Mesenchymal stem cell (in vitro differentiated cells and primary cell): ENCODE measurements at regions not wholly inside any gene's neighbourhood (a gene's known extent, or its start where the extent isn't known, plus 50 kb on each side); places are given as distances from the start of the nearest gene placed in this dataset.
A peak's percentile ranks its signal among the peaks of the same experiment; 100 is the strongest.
"Not testable (repeated sequence)": the region's sequence is repeated elsewhere in the genome, so short reads cannot be mapped to it uniquely, and the experiment has no call there.

Source experiments
- DNase-seq: peaks from one replicate; pipeline ENCODE4 v3.0.0-alpha.2; 2013
- H2AFZ ChIP-seq: one replicate; pipeline ENCODE4 v1.6.1; 2013; ENCODE audit warnings: low read depth, mild to moderate bottlenecking, control low read depth, inconsistent platforms, low read length, moderate library complexity
- H2AK5ac ChIP-seq: 2 replicates; pipeline ENCODE4 v1.6.1; 2013; ENCODE audit warnings: low read length, moderate library complexity, mild to moderate bottlenecking, inconsistent platforms; ENCODE audit not compliant: severe bottlenecking
- H2BK120ac ChIP-seq: one replicate; pipeline ENCODE4 v1.6.1; 2013; ENCODE audit warnings: low read depth, mild to moderate bottlenecking, inconsistent platforms, low read length, moderate library complexity
- H2BK12ac ChIP-seq, 2 experiments: one replicate each; pipeline ENCODE4 v1.6.1; 2013; ENCODE audit warnings: inconsistent platforms in 2 of 2, low read length in 2 of 2, mild to moderate bottlenecking in 2 of 2, moderate library complexity in 2 of 2, control low read depth in 1 of 2
- H2BK15ac ChIP-seq: one replicate; pipeline ENCODE4 v1.6.1; 2013; ENCODE audit warnings: mild to moderate bottlenecking, low read depth, inconsistent platforms; ENCODE audit not compliant: poor library complexity, severe bottlenecking
- H2BK5ac ChIP-seq: 2 replicates; pipeline ENCODE4 v1.6.1; 2013; ENCODE audit warnings: low read depth, mild to moderate bottlenecking, low read length, control low read depth, inconsistent platforms; ENCODE audit not compliant: poor library complexity, severe bottlenecking
- H3K14ac ChIP-seq, 2 experiments: one replicate each; pipeline ENCODE4 v1.6.1; 2013; ENCODE audit warnings: inconsistent platforms in 2 of 2, low read length in 2 of 2, control low read depth in 1 of 2, mild to moderate bottlenecking in 1 of 2, moderate library complexity in 1 of 2
- H3K18ac ChIP-seq, 2 experiments: one replicate each; pipeline ENCODE4 v1.6.1; 2013; ENCODE audit warnings: inconsistent platforms in 2 of 2, low read length in 2 of 2, control low read depth in 1 of 2, low read depth in 1 of 2, mild to moderate bottlenecking in 1 of 2
- H3K23ac ChIP-seq, 2 experiments: one replicate each; pipeline ENCODE4 v1.6.1; 2013; ENCODE audit warnings: inconsistent platforms in 2 of 2, low read length in 2 of 2, mild to moderate bottlenecking in 2 of 2, moderate library complexity in 2 of 2, control low read depth in 1 of 2
- H3K27ac ChIP-seq: 2 replicates; pipeline ENCODE4 v1.5.1; 2013; ENCODE audit warnings: mild to moderate bottlenecking, moderate library complexity, low read length, control low read depth, inconsistent platforms; ENCODE audit not compliant: poor library complexity, severe bottlenecking
- H3K27me3 ChIP-seq, 2 experiments: 2 replicates each; pipeline versions ENCODE4 v1.6.1 to v1.7.0; 2013; ENCODE audit warnings: low read length in 2 of 2, mild to moderate bottlenecking in 2 of 2, moderate library complexity in 2 of 2, control low read depth in 1 of 2, inconsistent platforms in 1 of 2; ENCODE audit not compliant: control insufficient read depth in 1 of 2, insufficient read depth in 1 of 2
- H3K36me3 ChIP-seq, 2 experiments: 2 replicates each; pipeline versions ENCODE4 v1.6.1 to v1.7.0; 2013; ENCODE audit warnings: low read length in 2 of 2, control low read depth in 1 of 2, inconsistent platforms in 1 of 2, low read depth in 1 of 2, mild to moderate bottlenecking in 1 of 2; ENCODE audit not compliant: insufficient read depth in 2 of 2, control insufficient read depth in 1 of 2
- H3K4ac ChIP-seq, 2 experiments: one replicate each; pipeline ENCODE4 v1.6.1; 2013; ENCODE audit warnings: inconsistent platforms in 2 of 2, low read length in 2 of 2, mild to moderate bottlenecking in 2 of 2, moderate library complexity in 2 of 2, control low read depth in 1 of 2, low read depth in 1 of 2
- H3K4me1 ChIP-seq: 2 replicates; pipeline ENCODE4 v1.6.1; 2013; ENCODE audit warnings: low read depth, low read length, control low read depth; ENCODE audit not compliant: control insufficient read depth, insufficient read depth
- H3K4me2 ChIP-seq: 2 replicates; pipeline ENCODE4 v1.6.1; 2013; ENCODE audit warnings: low read length, mild to moderate bottlenecking, inconsistent platforms; ENCODE audit not compliant: poor library complexity, severe bottlenecking
- H3K4me3 ChIP-seq, 2 experiments: 2 replicates each; pipeline versions ENCODE4 v1.5.1 to v1.7.0; 2013; ENCODE audit warnings: low read length in 2 of 2, mild to moderate bottlenecking in 2 of 2, control low read depth in 1 of 2, low read depth in 1 of 2; ENCODE audit not compliant: insufficient read depth in 1 of 2
- H3K79me1 ChIP-seq: replicated peaks from 2 replicates; pipeline ENCODE4 v1.6.1; 2013; ENCODE audit warnings: mild to moderate bottlenecking, control low read depth, low read length, inconsistent platforms; ENCODE audit not compliant: poor library complexity, severe bottlenecking
- H3K9ac ChIP-seq: 2 replicates; pipeline ENCODE4 v1.7.0; 2013; ENCODE audit warnings: mild to moderate bottlenecking, low read length, moderate library complexity
- H3K9me3 ChIP-seq: 2 replicates; pipeline ENCODE4 v1.7.0; 2013; ENCODE audit warnings: mild to moderate bottlenecking, low read length; ENCODE audit not compliant: control insufficient read depth
- H4K8ac ChIP-seq: one replicate; pipeline ENCODE4 v1.6.1; 2013; ENCODE audit warnings: inconsistent platforms, mild to moderate bottlenecking, low read length, moderate library complexity
- H4K91ac ChIP-seq: one replicate; pipeline ENCODE4 v1.6.1; 2013; ENCODE audit warnings: mild to moderate bottlenecking, low read length, inconsistent platforms
- WGBS: methylation state at CpG from one replicate; pipeline ENCODE4 v1.1.7; 2013; ENCODE audit warnings: mixed read lengths; 5-methylcytosine and 5-hydroxymethylcytosine counted together

- not testable (repeated sequence) for H2BK15ac ChIP-seq, H3K36me3 ChIP-seq, H3K4ac ChIP-seq, H3K79me1 ChIP-seq, H2BK120ac ChIP-seq, H2BK5ac ChIP-seq, H3K4me1 ChIP-seq, H4K91ac ChIP-seq, H3K14ac ChIP-seq, H2BK12ac ChIP-seq, H2AK5ac ChIP-seq, H4K8ac ChIP-seq, H3K18ac ChIP-seq, H3K27me3 ChIP-seq, H3K9me3 ChIP-seq, H3K23ac ChIP-seq
- Histone ChIP-seq H2AFZ (peak overlapping the region; percentile 42), H3K9ac (peak overlapping the region; percentile 89), H3K4me2 (peak overlapping the region; percentile 6), H3K27ac (peak overlapping the region; percentile 61), H3K4me3 (peak overlapping the region in 1 of 2 experiments; percentile 80)
- DNase-seq = peak; percentile 72
- 1% methylated on average over 12 of the region's 31 CpGs for WGBS
Observed at GRCh38 chr6:27823714-27824210, 88.4 kb downstream of the OR2B2 start.

- H3K4me1 ChIP-seq = peaks cover 1% of the 10 kb centered on the region
- H2BK5ac ChIP-seq = no peak overlapping the region
- H3K4ac ChIP-seq = no peak overlapping the region
- H2BK15ac ChIP-seq = no peak overlapping the region
- H3K27ac ChIP-seq = no peak overlapping the region
- H3K36me3 ChIP-seq = no peaks in the 10 kb centered on the region
- H3K9ac ChIP-seq = no peak overlapping the region
- no peak overlapping the region for H4K8ac ChIP-seq
- no peak overlapping the region for H3K4me2 ChIP-seq
- H3K79me1 ChIP-seq = no peaks in the 10 kb centered on the region
- no peak overlapping the region for H3K23ac ChIP-seq
- H3K14ac ChIP-seq = no peak overlapping the region
- H3K18ac ChIP-seq = no peak overlapping the region
- no peak overlapping the region for H2AFZ ChIP-seq
- H3K27me3 ChIP-seq = no peaks in the 10 kb centered on the region
- H3K9me3 ChIP-seq = no peaks in the 10 kb centered on the region
- no peak overlapping the region for H2BK12ac ChIP-seq
- no peak overlapping the region for H2BK120ac ChIP-seq
- no peak overlapping the region for H4K91ac ChIP-seq
- no peak for DNase-seq
- H3K4me3 ChIP-seq = no peak overlapping the region
- H2AK5ac ChIP-seq = no peak overlapping the region
- 96% methylated on average over 2 of the region's 3 CpGs for WGBS
Observed at GRCh38 chr6:27816906-27817305, 95.3 kb downstream of the OR2B2 start.

GRCh38 chr6:27814665-27815424 is 97.4 kb downstream of the OR2B2 start:
- Histone ChIP-seq H3K36me3 (no peaks in the 10 kb centered on the region), H3K23ac (no peak overlapping the region), H3K79me1 (no peaks in the 10 kb centered on the region), H3K27ac (no peak overlapping the region), H3K18ac (peak overlapping the region in 1 of 2 experiments; percentile 74), H2AK5ac (peak overlapping the region; percentile 57), H3K4me3 (peak overlapping the region; percentile 56 to 76), H2AFZ (peak overlapping the region; percentile 53), H3K4ac (no peak overlapping the region), H3K4me1 (peaks cover 1% of the 10 kb centered on the region), H4K8ac (peak overlapping the region; percentile 35), H3K14ac (no peak overlapping the region), H3K9me3 (no peaks in the 10 kb centered on the region), H2BK15ac (no peak overlapping the region), H2BK5ac (no peak overlapping the region), H2BK120ac (no peak overlapping the region), H3K27me3 (no peaks in the 10 kb centered on the region), H3K9ac (peak overlapping the region; percentile 54), H2BK12ac (peak overlapping the region in 1 of 2 experiments; percentile 39), H4K91ac (peak overlapping the region; percentile 2), H3K4me2 (peak overlapping the region; percentile 59)
- WGBS = 77% methylated on average over 37 of the region's 40 CpGs
- peak; percentile 81 for DNase-seq

GRCh38 chr6:27814415-27814664 is 97.9 kb downstream of the OR2B2 start:
- H3K9me3 ChIP-seq, H3K79me1 ChIP-seq, H3K23ac ChIP-seq, DNase-seq, H3K4ac ChIP-seq, H3K14ac ChIP-seq, H2BK5ac ChIP-seq, H4K91ac ChIP-seq, H4K8ac ChIP-seq, H2BK15ac ChIP-seq, H2BK12ac ChIP-seq, H2BK120ac ChIP-seq, H2AK5ac ChIP-seq, H3K4me1 ChIP-seq, H3K27me3 ChIP-seq, H3K36me3 ChIP-seq, H3K18ac ChIP-seq, H3K27ac ChIP-seq, H2AFZ ChIP-seq: not testable (repeated sequence)
- H3K4me2 ChIP-seq = peak overlapping the region; percentile 59
- H3K9ac ChIP-seq = peak overlapping the region; percentile 54
- WGBS = 20% methylated on average over 1 of the region's 24 CpGs
- peak overlapping the region; percentile 56 to 76 for H3K4me3 ChIP-seq
